Neural crest cell (in vitro differentiated cells): ENCODE measurements at regions not wholly inside any gene's neighbourhood (a gene's known extent, or its start where the extent isn't known, plus 50 kb on each side); places are given as distances from the start of the nearest gene placed in this dataset.
A peak's percentile ranks its signal among the peaks of the same experiment; 100 is the strongest.

ENCODE experiments used
- DNase-seq: peaks from one replicate; pipeline ENCODE4 v3.0.0; 2021; ENCODE audit warnings: low read depth, mixed read lengths, low spot score
- H3K27ac Mint-ChIP-seq: one replicate; pipeline ENCODE4 v1.8.0; 2021; ENCODE audit warnings: mild to moderate bottlenecking, mixed read lengths; ENCODE audit not compliant: unreplicated experiment
- H3K27me3 Mint-ChIP-seq: 2 replicates; pipeline ENCODE4 v1.8.0; 2021; ENCODE audit warnings: low read depth, mild to moderate bottlenecking, mixed read lengths
- H3K36me3 Mint-ChIP-seq: 2 replicates; pipeline ENCODE4 v1.8.0; 2021; ENCODE audit warnings: low read depth, mild to moderate bottlenecking, mixed read lengths
- H3K4me1 Mint-ChIP-seq: 2 replicates; pipeline ENCODE4 v1.8.0; 2021; ENCODE audit warnings: mixed read lengths
- H3K4me3 Mint-ChIP-seq: one replicate; pipeline ENCODE4 v1.8.0; 2021; ENCODE audit warnings: mild to moderate bottlenecking, mixed read lengths
- H3K9me3 Mint-ChIP-seq: 2 replicates; pipeline ENCODE4 v1.8.0; 2021; ENCODE audit warnings: mixed read lengths
- CTCF ChIP-seq: fragments of 200-600 bp; sonication (generic); conservative IDR thresholded peaks from 2 replicates; pipeline ENCODE4 v1.5.0; 2021; ENCODE audit warnings: antibody characterized with exemption, mild to moderate bottlenecking

- H3K4me1 Mint-ChIP-seq, result peaks cover 6% of the 10 kb centered on the region
- H3K9me3 Mint-ChIP-seq, result no peaks in the 10 kb centered on the region
- no peak overlapping the region for H3K4me3 Mint-ChIP-seq
- H3K27ac Mint-ChIP-seq, result no peak overlapping the region
- TF ChIP-seq CTCF, result no peak
- no peak for DNase-seq
- no peaks in the 10 kb centered on the region for H3K36me3 Mint-ChIP-seq
- no peaks in the 10 kb centered on the region for H3K27me3 Mint-ChIP-seq
Measured at GRCh38 chr9:30239878-30240277, 2144.6 kb upstream of the ACO1 start.

- DNase-seq, result no peak
- H3K27ac Mint-ChIP-seq, result no peak overlapping the region
- TF ChIP-seq CTCF, result no peak
- H3K4me3 Mint-ChIP-seq, result no peak overlapping the region
- H3K27me3 Mint-ChIP-seq, result no peaks in the 10 kb centered on the region
- no peaks in the 10 kb centered on the region for H3K36me3 Mint-ChIP-seq
- H3K9me3 Mint-ChIP-seq, result no peaks in the 10 kb centered on the region
- peaks cover 6% of the 10 kb centered on the region for H3K4me1 Mint-ChIP-seq
Measured at GRCh38 chr9:30243467-30243866, 2141.0 kb upstream of the ACO1 start.

- Mint-ChIP-seq H3K27me3 (no peaks in the 10 kb centered on the region), H3K36me3 (no peaks in the 10 kb centered on the region), H3K4me3 (no peak overlapping the region), H3K27ac (no peak overlapping the region), H3K4me1 (peaks cover 6% of the 10 kb centered on the region), H3K9me3 (no peaks in the 10 kb centered on the region)
- TF ChIP-seq CTCF, result no peak
- no peak for DNase-seq
Measured at GRCh38 chr9:30244877-30245276, 2139.6 kb upstream of the ACO1 start.

GRCh38 chr9:30250872-30251271, 2133.6 kb upstream of the ACO1 start:
- Mint-ChIP-seq H3K9me3 (no peaks in the 10 kb centered on the region), H3K27ac (peak overlapping the region; percentile 77), H3K36me3 (no peaks in the 10 kb centered on the region), H3K4me1 (no peaks in the 10 kb centered on the region), H3K27me3 (no peaks in the 10 kb centered on the region), H3K4me3 (no peak overlapping the region)
- TF ChIP-seq CTCF, result no peak
- no peak for DNase-seq

GRCh38 chr9:30258094-30258493, 2126.3 kb upstream of the ACO1 start:
- no peak for TF ChIP-seq CTCF
- Mint-ChIP-seq H3K9me3 (peaks cover 9% of the 10 kb centered on the region), H3K4me1 (no peaks in the 10 kb centered on the region), H3K36me3 (no peaks in the 10 kb centered on the region), H3K27me3 (no peaks in the 10 kb centered on the region), H3K27ac (no peak overlapping the region), H3K4me3 (no peak overlapping the region)
- no peak for DNase-seq

- no peak overlapping the region for H3K27ac Mint-ChIP-seq
- peaks cover 2% of the 10 kb centered on the region for H3K36me3 Mint-ChIP-seq
- H3K4me1 Mint-ChIP-seq, result peaks cover 4% of the 10 kb centered on the region
- no peaks in the 10 kb centered on the region for H3K27me3 Mint-ChIP-seq
- DNase-seq, result no peak
- peaks cover 11% of the 10 kb centered on the region for H3K9me3 Mint-ChIP-seq
- H3K4me3 Mint-ChIP-seq, result no peak overlapping the region
- no peak for TF ChIP-seq CTCF
Measured at GRCh38 chr9:30280229-30280900, 2104.1 kb upstream of the ACO1 start.
